ENCODE measurements at regions not wholly inside any gene's neighbourhood (a gene's known extent, or its start where the extent isn't known, plus 50 kb on each side); places are given as distances from the start of the nearest gene placed in this dataset.

DNA sequence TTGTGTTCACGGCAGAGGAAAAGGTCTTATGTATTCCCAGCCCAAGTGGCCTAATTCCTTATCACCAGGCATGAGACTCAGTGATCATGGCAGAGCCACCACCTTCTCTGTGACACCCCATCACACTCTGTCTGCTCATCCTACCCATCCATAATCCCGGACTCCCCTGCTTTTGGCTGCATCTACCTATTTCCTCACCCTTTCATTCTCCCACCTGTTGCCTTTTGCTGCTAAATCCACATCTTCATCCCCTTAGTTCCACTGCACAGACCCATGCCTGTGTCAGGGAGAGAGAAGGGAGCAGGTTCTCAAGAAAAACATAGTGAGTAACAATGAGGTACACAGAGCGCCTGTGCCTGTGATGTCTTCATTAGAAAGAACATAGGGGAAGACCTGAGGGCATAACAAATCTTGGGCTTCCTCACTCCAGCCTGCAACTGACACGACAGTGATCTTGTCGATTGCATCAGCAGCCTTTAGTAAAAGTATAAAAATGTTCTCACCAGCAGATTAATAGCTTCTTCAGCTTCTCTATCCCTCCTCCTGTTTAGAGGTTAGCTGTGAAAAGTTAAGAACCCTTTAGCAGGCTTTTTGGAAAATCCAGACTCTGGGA, 246.5 kb upstream of the SPRED2 start:
- TF ChIP-seq CTCF (IDR thresholded peaks at IDR 0.05; ENCODE audit: insufficient read depth, low read length, poor library complexity, severe bottlenecking) (no peak), EZH2phosphoT487 (conservative IDR thresholded peaks at IDR 0.05; ENCODE audit: low read length) (no peak)
